ENCODE measurements at regions not wholly inside any gene's neighbourhood (a gene's known extent, or its start where the extent isn't known, plus 50 kb on each side); places are given as distances from the start of the nearest gene placed in this dataset.

DNA sequence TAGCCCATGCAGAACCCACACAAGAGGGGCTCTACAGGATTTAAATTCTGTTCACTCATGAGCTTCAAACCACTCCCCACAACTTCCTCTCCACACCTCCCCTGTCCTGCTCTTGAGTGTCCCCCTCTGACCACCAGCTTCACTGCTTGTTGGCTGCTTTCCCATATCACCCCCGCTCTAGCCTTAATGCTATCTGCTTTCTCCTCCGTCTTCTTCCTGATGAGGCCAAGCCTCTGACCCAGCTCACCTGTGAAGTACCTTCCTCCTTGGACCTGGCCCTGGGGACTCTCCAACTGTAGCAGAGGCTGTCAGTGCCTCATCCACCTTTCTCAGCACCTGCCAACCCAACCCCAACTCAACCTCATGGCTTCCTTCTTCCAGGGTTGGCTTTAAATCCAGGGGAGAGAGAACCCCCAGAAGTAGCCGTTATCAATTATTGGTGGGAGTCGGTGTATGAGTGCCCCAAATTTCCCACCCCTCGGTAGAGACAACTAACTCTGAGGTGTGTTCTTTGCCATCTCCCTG is 174.8 kb downstream of the MINAR1 start:
- TF ChIP-seq POLR2A (IDR thresholded peaks at IDR 0.05; ENCODE audit: extremely low read depth, insufficient read length), result no peak
- TF ChIP-seq, protein P1, sequence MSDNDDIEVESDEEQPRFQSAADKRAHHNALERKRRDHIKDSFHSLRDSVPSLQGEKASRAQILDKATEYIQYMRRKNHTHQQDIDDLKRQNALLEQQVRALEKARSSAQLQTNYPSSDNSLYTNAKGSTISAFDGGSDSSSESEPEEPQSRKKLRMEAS (IDR thresholded peaks at IDR 0.05; ENCODE audit: low read depth, low read length), result no peak
- TF ChIP-seq CTCF (IDR thresholded peaks at IDR 0.05; ENCODE audit: low read depth, low read length), result no peak
- TF ChIP-seq MYC (IDR thresholded peaks at IDR 0.05; ENCODE audit: low read depth, low read length), result no peak
- no peak for DNase-seq (ENCODE audit: low read depth)
- H3K4me3 ChIP-seq (ENCODE audit: low read depth, low read length), result no peak overlapping the region

DNA sequence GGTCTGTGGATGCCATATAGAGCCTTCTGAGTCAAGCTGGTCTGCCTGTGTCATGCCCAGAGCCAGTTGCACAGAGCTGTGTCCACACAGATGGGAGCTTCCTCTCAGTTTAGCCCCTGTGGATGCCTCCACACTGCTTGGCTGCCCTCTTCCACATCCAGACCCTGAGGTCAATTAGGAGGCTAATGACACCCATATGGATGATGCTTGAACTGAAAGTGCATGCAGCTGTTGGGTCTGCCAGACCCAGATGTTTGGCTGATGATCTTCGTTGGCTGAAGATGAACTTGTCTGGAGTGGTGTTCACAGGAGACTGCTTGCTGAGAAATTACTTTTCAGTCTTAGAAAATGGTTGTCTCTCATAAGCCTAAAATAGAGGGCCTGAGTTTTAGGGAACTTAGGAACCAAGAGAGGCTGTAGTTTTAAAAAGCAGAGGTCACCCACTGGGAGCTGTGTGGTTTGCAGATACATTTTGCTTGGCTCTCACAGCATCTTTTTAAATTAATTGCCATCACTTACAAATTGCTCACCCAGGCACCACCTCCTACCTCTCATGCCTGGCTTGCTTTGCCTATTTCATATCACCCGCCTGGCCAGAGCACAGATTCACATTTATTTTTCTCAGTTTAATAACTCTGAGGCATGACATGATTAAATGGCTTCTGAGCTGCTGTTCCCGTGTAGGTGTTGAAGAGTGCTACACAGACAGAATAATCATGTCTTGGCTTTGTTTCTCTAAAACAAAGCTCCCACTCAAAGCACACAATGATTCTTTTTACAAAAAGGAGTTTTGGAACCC is 176.1 kb downstream of the MINAR1 start:
- TF ChIP-seq MYC (IDR thresholded peaks at IDR 0.05; ENCODE audit: low read depth, low read length) (no peak), POLR2A (IDR thresholded peaks at IDR 0.05; ENCODE audit: extremely low read depth, insufficient read length) (no peak)
- no peak for DNase-seq (ENCODE audit: low read depth)
- H3K4me3 ChIP-seq (ENCODE audit: low read depth, low read length), result no peak overlapping the region

DNA sequence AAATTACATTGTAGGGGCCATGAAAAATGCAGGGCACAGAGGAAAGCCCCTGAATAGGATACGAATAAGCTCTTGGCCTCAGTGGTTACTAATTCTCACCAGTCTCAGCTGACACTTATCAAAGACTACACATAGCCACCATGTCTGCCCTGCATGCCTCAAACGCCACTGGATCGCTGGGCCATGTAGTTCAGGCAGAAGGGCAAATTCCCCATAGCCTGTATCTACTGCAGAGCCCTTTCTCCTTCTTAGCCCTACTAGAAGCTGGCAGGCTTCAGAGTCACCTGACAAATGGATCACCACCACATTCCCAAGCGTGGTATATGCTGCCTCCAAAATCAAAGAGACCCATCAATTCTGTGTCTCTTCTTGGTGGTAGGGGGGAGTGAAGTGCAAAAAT is 177.4 kb downstream of the MINAR1 start:
- TF ChIP-seq POLR2A (IDR thresholded peaks at IDR 0.05; ENCODE audit: extremely low read depth, insufficient read length), result no peak
- DNase-seq (ENCODE audit: low read depth), result no peak
- no peak overlapping the region for H3K4me3 ChIP-seq (ENCODE audit: low read depth, low read length)

DNA sequence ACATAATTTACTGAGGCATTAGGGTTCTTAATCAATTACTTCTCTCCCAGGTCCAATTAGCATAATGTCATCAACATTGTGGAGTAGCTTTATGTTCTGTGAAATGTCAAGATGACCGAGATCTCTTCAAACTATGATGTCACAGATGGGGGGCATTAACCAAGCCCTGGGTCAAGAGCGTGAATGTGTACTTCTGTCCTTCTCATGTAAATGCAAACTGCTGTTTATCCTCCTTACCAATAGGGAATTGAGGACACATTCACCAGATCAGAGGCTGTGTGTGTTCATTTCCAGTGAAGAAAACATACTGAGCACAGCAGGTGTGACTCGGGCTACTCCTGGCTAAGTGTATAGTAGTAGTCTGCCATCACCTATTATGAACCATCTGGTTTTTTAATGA is 177.9 kb downstream of the MINAR1 start:
- TF ChIP-seq POLR2A (IDR thresholded peaks at IDR 0.05; ENCODE audit: extremely low read depth, insufficient read length) (no peak), CTCF (IDR thresholded peaks at IDR 0.05; ENCODE audit: low read depth, low read length) (no peak), MYC (IDR thresholded peaks at IDR 0.05; ENCODE audit: low read depth, low read length) (no peak)
- TF ChIP-seq, protein P1 (IDR thresholded peaks at IDR 0.05; ENCODE audit: low read depth, low read length), result no peak
- no peak for DNase-seq (ENCODE audit: low read depth)
- H3K4me3 ChIP-seq (ENCODE audit: low read depth, low read length), result no peak overlapping the region

DNA sequence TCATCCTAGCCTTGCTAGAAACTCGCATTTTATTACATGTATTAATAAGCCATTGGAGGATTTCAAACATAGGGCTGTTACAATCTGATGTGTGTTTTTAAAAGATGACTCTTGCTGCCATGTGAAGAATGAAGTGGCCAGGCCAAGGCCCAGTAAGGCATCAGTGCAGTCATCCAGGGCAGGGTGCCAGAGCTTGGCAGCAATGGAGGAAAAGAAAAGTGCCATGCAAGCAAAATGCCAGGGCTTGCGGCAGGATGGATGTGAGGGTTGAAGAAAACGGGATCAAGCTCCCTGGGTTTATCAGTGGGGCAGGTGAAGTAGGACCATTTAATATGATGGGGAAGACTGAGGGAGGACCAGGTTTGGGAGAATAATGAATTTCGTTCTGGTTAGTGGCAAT is 183.6 kb downstream of the MINAR1 start:
- no peak for TF ChIP-seq MYC (IDR thresholded peaks at IDR 0.05; ENCODE audit: low read depth, low read length)
- TF ChIP-seq CTCF (IDR thresholded peaks at IDR 0.05; ENCODE audit: low read depth, low read length), result no peak
- no peak for TF ChIP-seq POLR2A (IDR thresholded peaks at IDR 0.05; ENCODE audit: extremely low read depth, insufficient read length)
- TF ChIP-seq, protein P1 (IDR thresholded peaks at IDR 0.05; ENCODE audit: low read depth, low read length), result no peak
- no peak overlapping the region for H3K4me3 ChIP-seq (ENCODE audit: low read depth, low read length)
- DNase-seq (ENCODE audit: low read depth), result no peak

DNA sequence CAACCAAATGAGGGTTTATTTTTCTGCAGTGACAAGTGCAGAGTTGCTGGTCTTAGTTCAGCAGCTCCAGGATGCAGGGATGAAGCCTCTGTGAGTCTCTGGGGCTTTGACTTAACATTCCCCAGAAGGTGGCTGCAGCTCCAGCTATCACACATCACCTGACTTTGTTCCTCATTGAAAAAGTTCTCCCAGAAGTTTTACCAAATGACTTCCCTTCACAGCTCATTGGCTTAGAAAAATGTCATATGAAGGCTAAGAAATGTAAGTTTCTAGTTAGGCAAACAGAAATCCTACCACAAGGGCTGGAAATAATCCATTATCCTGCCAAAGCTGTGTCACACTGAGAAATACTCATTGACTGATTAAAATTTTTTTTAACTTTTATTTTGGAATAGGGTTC is 184.9 kb downstream of the MINAR1 start:
- TF ChIP-seq, protein P1 (IDR thresholded peaks at IDR 0.05; ENCODE audit: low read depth, low read length), result no peak
- TF ChIP-seq CTCF (IDR thresholded peaks at IDR 0.05; ENCODE audit: low read depth, low read length), result no peak
- TF ChIP-seq MYC (IDR thresholded peaks at IDR 0.05; ENCODE audit: low read depth, low read length), result no peak
- TF ChIP-seq POLR2A (IDR thresholded peaks at IDR 0.05; ENCODE audit: extremely low read depth, insufficient read length), result no peak
- no peak for DNase-seq (ENCODE audit: low read depth)
- H3K4me3 ChIP-seq (ENCODE audit: low read depth, low read length), result no peak overlapping the region
